ENCODE measurements at regions not wholly inside any gene's neighbourhood (a gene's known extent, or its start where the extent isn't known, plus 50 kb on each side); places are given as distances from the start of the nearest gene placed in this dataset.
"Not testable (repeated sequence)": the region's sequence is repeated elsewhere in the genome, so short reads cannot be mapped to it uniquely, and the experiment has no call there.

GRCh38 chr15:96460106-96460505 is 129.6 kb downstream of the NR2F2 start:
- no peaks in the 10 kb centered on the region for H3K4me1 ChIP-seq (replicated peaks in 1 of 2)
- in situ Hi-C loops (cut with MboI; ENCODE audit: low pct_unique_long_range_greater_than_20kb in 2 of 9, low sequenced_read_pairs in 9 of 9, unreplicated experiment in 9 of 9), result no loop called here
- no peak overlapping the region for H3K27ac ChIP-seq
- 0 to 100% (median 65%) methylated on average over 1 of the region's 1 CpG for WGBS, 10 experiments
- no peak overlapping the region for H3K4me3 ChIP-seq
- no peak for ATAC-seq (replicated peaks in 6 of 8)

DNA sequence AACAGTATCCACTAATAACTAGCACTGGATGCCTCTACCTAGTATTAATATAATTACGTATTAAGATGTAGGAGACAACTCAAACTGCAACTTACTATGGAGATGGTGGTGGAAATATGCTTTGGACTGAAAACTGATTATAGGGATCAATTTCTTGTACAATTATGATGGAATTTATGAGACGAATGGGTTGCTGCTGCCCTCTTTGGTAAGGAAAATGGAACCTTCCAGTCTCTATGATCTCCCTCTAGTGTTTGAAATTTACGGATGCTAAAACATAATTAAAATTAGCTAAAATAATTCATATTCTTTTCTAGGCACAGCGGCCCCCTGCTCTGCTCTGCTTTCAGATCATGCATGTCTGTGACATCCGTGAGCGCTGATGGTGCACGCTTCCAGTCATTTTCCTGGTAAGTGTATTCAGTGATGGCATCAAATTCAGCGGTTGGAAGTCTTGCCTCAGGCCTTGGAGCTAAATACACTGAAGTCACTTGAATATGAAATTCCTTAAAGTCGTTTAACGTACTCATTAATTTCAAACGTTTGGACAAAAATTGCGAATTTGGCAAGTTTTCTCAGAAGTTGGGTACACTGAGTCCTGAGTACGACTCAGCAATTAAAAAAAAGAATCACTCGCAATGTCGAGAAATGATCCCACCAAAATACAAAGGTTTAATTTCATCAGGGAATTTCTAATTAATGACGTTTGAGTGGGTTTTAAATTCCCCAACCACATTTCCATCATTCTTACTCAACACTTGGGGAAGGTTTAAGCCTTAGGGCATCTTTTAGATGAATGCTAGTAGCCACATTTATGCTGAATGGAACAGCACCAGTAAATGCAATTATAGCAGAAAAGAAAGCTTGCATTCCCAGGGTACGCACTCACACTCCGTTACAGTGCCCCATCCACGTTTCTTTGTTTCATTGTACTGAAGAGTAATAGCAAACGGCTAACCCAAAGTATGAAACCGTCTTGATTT is 132.6 kb downstream of the NR2F2 start:
- WGBS, 10 experiments, result 43 to 100% (median 80%) methylated on average over 6 to 21 of the region's 21 CpGs
- ATAC-seq (replicated peaks in 6 of 8), result no peak

DNA sequence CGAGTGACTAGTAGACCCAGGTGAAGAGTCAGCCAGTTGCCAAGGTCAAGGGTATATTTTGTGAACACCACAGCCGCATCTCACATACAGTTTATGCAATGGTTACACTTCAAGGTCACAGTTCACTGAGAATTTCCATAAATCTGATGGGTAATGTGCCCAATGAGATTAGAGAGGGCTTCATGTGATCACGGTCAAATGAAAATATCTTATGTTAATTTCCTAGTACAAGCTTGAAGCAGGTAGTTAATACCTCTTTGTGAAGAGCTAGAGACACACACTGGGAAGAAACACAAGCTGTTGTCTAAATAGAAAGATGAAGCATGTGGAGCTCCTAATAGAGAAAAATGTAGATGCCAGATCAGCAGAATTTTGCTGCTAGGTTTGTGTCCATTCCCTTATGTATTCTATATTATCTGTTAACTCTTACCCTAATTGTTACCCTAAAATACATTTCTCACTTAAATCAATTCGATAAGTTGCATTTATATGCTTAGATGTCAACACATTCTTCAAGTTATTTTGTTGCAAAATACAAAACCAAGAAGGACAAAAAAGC is 136.0 kb downstream of the NR2F2 start:
- Histone ChIP-seq H3K4me1 (replicated peaks in 1 of 2) (peaks cover 0 to 27% of the 10 kb centered on the region in 2 donors), H3K4me3 (no peak overlapping the region), H3K27ac (no peak overlapping the region)
- peak in 1 of 8 experiments; percentile 54 for ATAC-seq (replicated peaks in 6 of 8)
- WGBS, 10 experiments, result 6 to 76% (median 46%) methylated on average over 2 to 4 of the region's 4 CpGs; no CpG with 5 or more reads in 1 of the 10 experiments
- in situ Hi-C loops (cut with MboI; ENCODE audit: low pct_unique_long_range_greater_than_20kb in 2 of 9, low sequenced_read_pairs in 9 of 9, unreplicated experiment in 9 of 9), result no loop called here

More for the DNA sequence above, 132.6 kb downstream of the NR2F2 start:
- in situ Hi-C loops (cut with MboI; ENCODE audit: low pct_unique_long_range_greater_than_20kb in 2 of 9, low sequenced_read_pairs in 9 of 9, unreplicated experiment in 9 of 9), result no loop called here
- H3K27ac ChIP-seq, result no peak overlapping the region
- no peak overlapping the region for H3K4me3 ChIP-seq
- H3K4me1 ChIP-seq (replicated peaks in 1 of 2), result peaks cover 0 to 19% of the 10 kb centered on the region in 2 donors

GRCh38 chr15:96468036-96468435 is 137.5 kb downstream of the NR2F2 start:
- Histone ChIP-seq H3K27ac (no peak overlapping the region), H3K4me3 (no peak overlapping the region), H3K4me1 (replicated peaks in 1 of 2) (peaks cover 0 to 27% of the 10 kb centered on the region in 2 donors)
- WGBS, 10 experiments, result 25 to 100% (median 67%) methylated on average over 1 to 3 of the region's 3 CpGs; no CpG with 5 or more reads in 1 of the 10 experiments
- in situ Hi-C loops (cut with MboI; ENCODE audit: low pct_unique_long_range_greater_than_20kb in 2 of 9, low sequenced_read_pairs in 9 of 9, unreplicated experiment in 9 of 9), result no loop called here
- ATAC-seq (replicated peaks in 6 of 8), result no peak

GRCh38 chr15:96470681-96471310 is 140.3 kb downstream of the NR2F2 start:
- in situ Hi-C loops (cut with MboI; ENCODE audit: low pct_unique_long_range_greater_than_20kb in 2 of 9, low sequenced_read_pairs in 9 of 9, unreplicated experiment in 9 of 9), result no loop called here
- 0 to 100% (median 85%) methylated on average over 1 to 15 of the region's 19 CpGs; no CpG with 5 or more reads in 2 of the 10 experiments for WGBS, 10 experiments
- ATAC-seq (replicated peaks in 6 of 8), result peak in 1 of 8 experiments; percentile 31
- no peak overlapping the region for H3K4me3 ChIP-seq
- H3K4me1 ChIP-seq (replicated peaks in 1 of 2), result peaks cover 0 to 30% of the 10 kb centered on the region in 2 donors
- H3K27ac ChIP-seq, result no peak overlapping the region

GRCh38 chr15:96472681-96473080 is 142.2 kb downstream of the NR2F2 start:
- Histone ChIP-seq H3K27ac (no peak overlapping the region), H3K4me3 (no peak overlapping the region), H3K4me1 (replicated peaks in 1 of 2) (peaks cover 0 to 13% of the 10 kb centered on the region in 2 donors)
- ATAC-seq (replicated peaks in 6 of 8), result no peak
- WGBS, 10 experiments, result 7 to 100% (median 93%) methylated on average over 1 to 3 of the region's 3 CpGs; no CpG with 5 or more reads in 2 of the 10 experiments
- in situ Hi-C loops (cut with MboI; ENCODE audit: low pct_unique_long_range_greater_than_20kb in 2 of 9, low sequenced_read_pairs in 9 of 9, unreplicated experiment in 9 of 9), result no loop called here

GRCh38 chr15:96473556-96473955 is 143.1 kb downstream of the NR2F2 start:
- ATAC-seq (replicated peaks in 6 of 8), result no peak
- Histone ChIP-seq H3K4me3 (no peak overlapping the region), H3K27ac (no peak overlapping the region), H3K4me1 (replicated peaks in 1 of 2) (peaks cover 0 to 13% of the 10 kb centered on the region in 2 donors)
- in situ Hi-C loops (cut with MboI; ENCODE audit: low pct_unique_long_range_greater_than_20kb in 2 of 9, low sequenced_read_pairs in 9 of 9, unreplicated experiment in 9 of 9), result no loop called here
- WGBS, 10 experiments, result 6 to 100% (median 84%) methylated on average over 1 to 4 of the region's 5 CpGs; no CpG with 5 or more reads in 1 of the 10 experiments

- in situ Hi-C loops (cut with MboI; ENCODE audit: low pct_unique_long_range_greater_than_20kb in 2 of 9, low sequenced_read_pairs in 9 of 9, unreplicated experiment in 9 of 9), result no loop called here
- 3 to 93% (median 52%) methylated on average over 2 to 5 of the region's 5 CpGs; no CpG with 5 or more reads in 3 of the 10 experiments for WGBS, 10 experiments
- no peak overlapping the region for H3K27ac ChIP-seq
- H3K4me3 ChIP-seq, result no peak overlapping the region
- H3K4me1 ChIP-seq (replicated peaks in 1 of 2), result peaks cover 0 to 13% of the 10 kb centered on the region in 2 donors
- ATAC-seq (replicated peaks in 6 of 8), result no peak
Measured at GRCh38 chr15:96474231-96474664, 143.7 kb downstream of the NR2F2 start.

DNA sequence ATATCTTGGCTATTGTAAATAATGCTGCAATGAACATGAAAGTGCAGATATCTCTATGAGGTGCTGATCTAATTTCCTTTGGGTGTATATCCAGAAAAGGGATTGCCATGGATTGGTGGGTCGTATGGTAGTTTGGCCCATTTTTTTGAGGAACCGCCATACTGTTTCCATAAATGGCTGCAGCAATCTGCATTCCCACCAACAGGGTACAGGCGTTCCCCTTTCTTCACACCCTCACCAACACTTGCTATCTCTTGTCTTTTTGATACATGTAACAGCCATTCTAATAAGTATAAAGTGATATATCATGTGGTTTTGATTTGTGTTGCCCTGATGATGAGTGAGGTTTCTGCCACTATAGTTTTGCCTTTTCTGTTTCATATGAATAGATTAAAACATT is 146.7 kb downstream of the NR2F2 start:
- Histone ChIP-seq H3K4me1 (replicated peaks in 1 of 2) (peaks cover 0 to 5% of the 10 kb centered on the region in 2 donors), H3K4me3 (no peak overlapping the region), H3K27ac (no peak overlapping the region)
- WGBS, 10 experiments, result 0 to 100% (median 81%) methylated on average over 1 to 3 of the region's 3 CpGs; no CpG with 5 or more reads in 1 of the 10 experiments
- ATAC-seq (replicated peaks in 6 of 8), result no peak
- in situ Hi-C loops (cut with MboI; ENCODE audit: low pct_unique_long_range_greater_than_20kb in 2 of 9, low sequenced_read_pairs in 9 of 9, unreplicated experiment in 9 of 9), result no loop called here

GRCh38 chr15:96484412-96484811 is 153.9 kb downstream of the NR2F2 start:
- ATAC-seq (replicated peaks in 6 of 8); H3K4me1 ChIP-seq (replicated peaks in 1 of 2); H3K27ac ChIP-seq; in situ Hi-C loops (cut with MboI; ENCODE audit: low pct_unique_long_range_greater_than_20kb in 2 of 9, low sequenced_read_pairs in 9 of 9, unreplicated experiment in 9 of 9); H3K4me3 ChIP-seq: not testable (repeated sequence)
- WGBS, 10 experiments, result 30 to 100% (median 100%) methylated on average over 1 of the region's 1 CpG; no CpG with 5 or more reads in 4 of the 10 experiments

DNA sequence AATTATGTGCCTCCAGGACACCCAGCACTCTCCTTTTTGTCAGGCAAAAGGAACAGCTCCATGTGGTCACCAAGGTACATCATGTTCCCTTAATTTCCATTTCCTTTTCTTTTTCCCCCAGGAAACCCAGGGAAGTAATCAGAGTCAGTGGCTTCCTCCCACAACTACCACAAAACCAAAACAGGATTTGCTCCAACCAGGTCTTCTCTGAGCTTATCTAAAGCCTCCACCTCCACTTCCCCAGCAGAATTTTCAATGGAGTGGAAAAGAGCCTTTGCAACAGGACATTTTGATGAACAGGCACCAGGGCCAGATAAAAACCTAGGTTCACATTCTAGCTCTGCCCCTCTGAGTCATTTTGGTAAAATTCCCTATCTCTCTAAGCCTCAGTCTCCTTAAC is 154.3 kb downstream of the NR2F2 start:
- H3K27ac ChIP-seq, result no peak overlapping the region
- no peak for ATAC-seq (replicated peaks in 6 of 8)
- in situ Hi-C loops (cut with MboI; ENCODE audit: low pct_unique_long_range_greater_than_20kb in 2 of 9, low sequenced_read_pairs in 9 of 9, unreplicated experiment in 9 of 9), result no loop called here
- no peak overlapping the region for H3K4me3 ChIP-seq
- no peaks in the 10 kb centered on the region for H3K4me1 ChIP-seq (replicated peaks in 1 of 2)

- Histone ChIP-seq H3K4me3 (no peak overlapping the region), H3K4me1 (replicated peaks in 1 of 2) (no peaks in the 10 kb centered on the region), H3K27ac (no peak overlapping the region)
- ATAC-seq (replicated peaks in 6 of 8), result no peak
- WGBS, 10 experiments, result 15 to 96% (median 80%) methylated on average over 1 to 3 of the region's 3 CpGs; no CpG with 5 or more reads in 1 of the 10 experiments
- in situ Hi-C loops (cut with MboI; ENCODE audit: low pct_unique_long_range_greater_than_20kb in 2 of 9, low sequenced_read_pairs in 9 of 9, unreplicated experiment in 9 of 9), result no loop called here
Measured at GRCh38 chr15:96487245-96487644, 156.7 kb downstream of the NR2F2 start.

Measured in motor neuron (in vitro differentiated cells).